Effector memory CD4-positive, alpha-beta T cell (primary cell): ENCODE measurements at regions not wholly inside any gene's neighbourhood (a gene's known extent, or its start where the extent isn't known, plus 50 kb on each side); places are given as distances from the start of the nearest gene placed in this dataset.
"Not testable (repeated sequence)": the region's sequence is repeated elsewhere in the genome, so short reads cannot be mapped to it uniquely, and the experiment has no call there.

Experiments
- DNase-seq, 3 donors: peaks; one replicate each; pipeline ENCODE4 v3.0.0-alpha.2; 2020
- H3K27ac ChIP-seq: 2 replicates; pipeline ENCODE4 v1.7.0; 2013; ENCODE audit warnings: mild to moderate bottlenecking, low read length, moderate library complexity; ENCODE audit not compliant: insufficient read depth, poor library complexity, severe bottlenecking
- H3K27me3 ChIP-seq: replicated peaks from 2 replicates; pipeline ENCODE4 v1.7.0; 2013; ENCODE audit warnings: mild to moderate bottlenecking, low read length; ENCODE audit not compliant: insufficient read depth, control insufficient read depth, poor library complexity, severe bottlenecking
- H3K36me3 ChIP-seq: 2 replicates; pipeline ENCODE4 v1.7.0; 2013; ENCODE audit warnings: mild to moderate bottlenecking, low read length, moderate library complexity; ENCODE audit not compliant: control insufficient read depth, insufficient read depth
- H3K4me1 ChIP-seq: 2 replicates; pipeline ENCODE4 v1.7.0; 2013; ENCODE audit warnings: low read length, mild to moderate bottlenecking; ENCODE audit not compliant: control insufficient read depth, insufficient read depth, poor library complexity, severe bottlenecking
- H3K4me3 ChIP-seq: 2 replicates; pipeline ENCODE4 v1.7.0; 2013; ENCODE audit warnings: low read length, low read depth, mild to moderate bottlenecking; ENCODE audit not compliant: insufficient read depth, poor library complexity, severe bottlenecking
- H3K9me3 ChIP-seq: 2 replicates; pipeline ENCODE4 v1.7.0; 2013; ENCODE audit warnings: mild to moderate bottlenecking, low read length, moderate library complexity; ENCODE audit not compliant: control insufficient read depth

DNA sequence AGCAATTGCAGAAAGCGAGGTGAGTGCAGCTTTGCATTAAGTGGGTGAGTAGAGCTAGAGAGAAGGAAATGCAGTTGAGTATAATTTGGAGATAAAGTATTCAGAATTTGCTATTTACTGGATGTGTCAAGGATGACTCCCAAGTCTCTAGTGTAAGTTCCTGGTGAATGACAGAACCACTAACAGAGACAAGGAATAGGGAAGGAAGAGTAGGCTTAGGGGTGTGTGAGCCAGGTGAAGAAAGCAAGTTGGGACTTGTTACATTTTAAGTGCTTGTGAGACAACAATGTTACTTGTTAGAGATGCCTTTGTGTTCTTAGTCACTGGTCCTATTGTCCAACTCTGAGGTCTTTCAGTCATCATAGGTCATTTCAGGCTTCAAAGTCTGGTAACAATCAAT is 70.8 kb downstream of the TBC1D26 start:
- H3K4me3 ChIP-seq, H3K4me1 ChIP-seq, DNase-seq, H3K27ac ChIP-seq, H3K27me3 ChIP-seq, H3K9me3 ChIP-seq, H3K36me3 ChIP-seq: not testable (repeated sequence)

DNA sequence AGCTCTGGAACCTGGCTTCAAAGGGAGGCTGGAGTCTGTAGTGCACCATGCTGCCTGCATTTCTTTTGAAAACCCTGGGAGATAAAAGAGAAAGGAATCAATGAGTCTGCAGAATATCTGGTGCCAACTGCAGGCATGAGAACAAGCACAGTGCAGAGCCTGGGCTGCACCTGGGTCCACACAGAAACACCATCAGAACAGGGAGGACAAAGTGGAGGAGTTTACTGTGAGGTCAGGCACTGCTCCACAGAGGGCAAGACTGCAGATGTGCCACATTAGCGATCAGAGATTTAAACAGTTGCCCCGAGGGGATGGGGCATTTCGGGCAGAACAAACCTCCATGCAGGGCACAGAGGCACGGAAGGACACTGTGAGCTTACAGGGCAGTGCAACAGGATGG is 74.7 kb downstream of the TBC1D26 start:
- H3K9me3 ChIP-seq, H3K27ac ChIP-seq: not testable (repeated sequence)

DNA sequence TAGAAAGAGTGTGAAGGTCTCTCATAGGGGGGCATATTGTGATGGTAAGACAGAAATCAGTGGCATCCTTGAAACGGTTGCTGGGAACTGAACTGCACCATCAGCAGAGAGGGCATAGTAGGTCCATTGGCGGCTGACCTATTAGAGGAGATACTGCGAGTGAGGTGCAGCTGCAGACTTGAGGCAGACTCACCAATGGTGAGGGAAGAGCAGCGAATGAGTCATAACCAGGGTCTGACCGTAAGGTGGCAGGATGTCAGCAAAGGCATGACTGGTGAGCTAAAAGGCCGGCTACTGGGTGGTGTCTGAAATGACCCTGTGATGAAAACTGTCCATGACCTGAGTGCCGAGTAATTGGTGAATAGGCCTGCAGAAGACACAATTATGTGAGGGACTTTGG is 81.3 kb downstream of the TBC1D26 start:
- not testable (repeated sequence) for H3K4me1 ChIP-seq, DNase-seq, H3K9me3 ChIP-seq, H3K27ac ChIP-seq, H3K4me3 ChIP-seq, H3K36me3 ChIP-seq, H3K27me3 ChIP-seq

More for the DNA sequence above, 74.7 kb downstream of the TBC1D26 start:
- not testable (repeated sequence) for H3K27me3 ChIP-seq, H3K4me3 ChIP-seq, DNase-seq, H3K36me3 ChIP-seq, H3K4me1 ChIP-seq

GRCh38 chr17:15814003-15814402 is 81.9 kb downstream of the TBC1D26 start:
- not testable (repeated sequence) for H3K27me3 ChIP-seq, H3K9me3 ChIP-seq, H3K27ac ChIP-seq, H3K4me1 ChIP-seq, DNase-seq, H3K36me3 ChIP-seq, H3K4me3 ChIP-seq

GRCh38 chr17:15817861-15818260 is 85.8 kb downstream of the TBC1D26 start:
- H3K9me3 ChIP-seq, H3K27ac ChIP-seq, H3K4me3 ChIP-seq, H3K36me3 ChIP-seq, H3K27me3 ChIP-seq, DNase-seq, H3K4me1 ChIP-seq: not testable (repeated sequence)

DNA sequence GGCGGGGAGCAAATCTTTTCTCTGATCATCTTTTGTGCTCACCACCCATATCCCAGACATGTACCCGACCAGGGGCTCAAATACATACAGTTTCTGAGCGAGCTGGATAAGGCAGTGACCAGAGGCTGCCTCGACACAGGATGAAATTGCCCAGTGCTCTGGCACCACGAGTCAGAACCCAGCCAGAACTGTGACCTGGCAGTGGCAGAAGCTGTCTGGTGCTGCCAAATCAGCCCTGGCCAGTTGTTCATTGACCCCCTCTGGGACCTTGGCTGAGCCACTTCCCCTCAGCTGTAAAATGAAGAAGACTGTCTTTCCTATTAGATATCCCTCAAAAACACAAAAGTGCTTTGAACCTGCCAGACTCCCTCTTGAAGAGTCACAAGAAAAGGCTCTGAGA is 90.2 kb downstream of the TBC1D26 start:
- DNase-seq, H3K27ac ChIP-seq, H3K9me3 ChIP-seq, H3K4me1 ChIP-seq, H3K27me3 ChIP-seq, H3K4me3 ChIP-seq, H3K36me3 ChIP-seq: not testable (repeated sequence)

DNA sequence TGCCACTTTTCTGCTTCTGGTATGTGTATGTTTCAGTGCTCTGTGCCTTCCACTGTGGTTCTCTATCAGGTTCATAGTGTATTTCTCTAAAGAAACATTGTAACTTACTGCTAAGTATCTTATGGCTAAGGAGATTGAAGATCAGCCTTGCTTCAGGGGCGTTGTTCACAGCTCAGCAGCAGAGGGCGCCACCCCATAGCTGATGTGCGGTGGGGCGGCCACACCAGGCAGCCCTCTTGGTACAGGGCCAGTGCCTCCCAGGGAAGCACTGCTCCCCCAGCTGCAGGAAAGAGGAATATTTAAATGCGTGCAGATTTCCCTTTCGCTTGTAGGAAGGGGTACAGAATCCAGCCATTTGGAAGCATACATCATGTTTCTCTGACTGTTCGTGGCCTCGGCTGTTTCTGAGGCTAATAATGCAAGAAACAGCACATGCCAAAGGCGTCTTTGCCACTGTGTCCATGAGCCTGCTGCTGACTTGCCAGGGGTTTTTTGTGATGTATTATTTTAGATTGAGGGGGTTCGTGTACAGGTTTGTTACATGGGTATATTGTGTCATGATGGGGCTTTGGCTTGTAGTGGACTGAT is 96.7 kb downstream of the TBC1D26 start:
- not testable (repeated sequence) for H3K27me3 ChIP-seq, H3K9me3 ChIP-seq, H3K4me3 ChIP-seq, H3K27ac ChIP-seq, H3K4me1 ChIP-seq, H3K36me3 ChIP-seq
- peak; percentile 9 to 40 (median 23) for DNase-seq

DNA sequence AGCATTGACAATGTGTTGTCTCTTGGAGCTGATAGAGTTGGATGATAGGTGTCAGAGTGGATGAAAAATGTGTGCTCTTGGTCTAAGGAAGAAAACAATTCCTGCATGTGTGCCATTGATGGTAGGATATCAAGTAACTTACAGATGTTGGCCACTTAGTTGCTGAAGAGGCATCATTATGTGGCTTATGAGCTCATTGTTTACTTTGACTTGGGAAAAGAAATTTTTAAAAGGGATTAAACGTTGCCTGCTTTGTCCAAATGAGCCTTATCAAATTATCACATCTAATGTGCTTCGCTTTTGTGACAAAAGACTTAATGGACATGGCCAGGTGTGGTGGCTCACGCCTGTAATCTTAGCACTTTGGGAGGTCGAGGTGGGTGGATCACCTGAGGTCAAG is 98.1 kb downstream of the TBC1D26 start:
- H3K36me3 ChIP-seq, H3K27me3 ChIP-seq, H3K9me3 ChIP-seq, H3K4me1 ChIP-seq, H3K27ac ChIP-seq, DNase-seq, H3K4me3 ChIP-seq: not testable (repeated sequence)

DNA sequence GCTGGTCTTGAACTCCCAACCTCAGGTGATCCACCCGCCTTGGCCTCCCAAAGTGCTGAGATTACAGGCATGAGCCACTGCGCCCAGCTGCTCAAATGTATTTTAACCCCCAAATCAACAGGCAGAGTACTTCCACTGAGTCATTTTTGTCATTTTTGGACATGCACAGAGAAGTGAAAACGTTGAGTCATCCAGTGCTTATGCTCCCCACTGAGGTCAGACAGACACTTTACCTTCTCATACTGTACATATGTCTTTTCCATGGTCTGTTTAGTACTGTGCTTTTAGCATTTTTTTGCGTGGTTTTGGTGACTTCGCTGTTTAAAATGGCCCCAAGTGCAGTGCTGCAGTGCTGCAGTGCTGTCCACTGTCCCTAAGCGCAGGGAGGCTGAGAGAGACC is 99.1 kb downstream of the TBC1D26 start:
- not testable (repeated sequence) for H3K4me1 ChIP-seq, H3K4me3 ChIP-seq, DNase-seq, H3K9me3 ChIP-seq, H3K36me3 ChIP-seq, H3K27me3 ChIP-seq, H3K27ac ChIP-seq

DNA sequence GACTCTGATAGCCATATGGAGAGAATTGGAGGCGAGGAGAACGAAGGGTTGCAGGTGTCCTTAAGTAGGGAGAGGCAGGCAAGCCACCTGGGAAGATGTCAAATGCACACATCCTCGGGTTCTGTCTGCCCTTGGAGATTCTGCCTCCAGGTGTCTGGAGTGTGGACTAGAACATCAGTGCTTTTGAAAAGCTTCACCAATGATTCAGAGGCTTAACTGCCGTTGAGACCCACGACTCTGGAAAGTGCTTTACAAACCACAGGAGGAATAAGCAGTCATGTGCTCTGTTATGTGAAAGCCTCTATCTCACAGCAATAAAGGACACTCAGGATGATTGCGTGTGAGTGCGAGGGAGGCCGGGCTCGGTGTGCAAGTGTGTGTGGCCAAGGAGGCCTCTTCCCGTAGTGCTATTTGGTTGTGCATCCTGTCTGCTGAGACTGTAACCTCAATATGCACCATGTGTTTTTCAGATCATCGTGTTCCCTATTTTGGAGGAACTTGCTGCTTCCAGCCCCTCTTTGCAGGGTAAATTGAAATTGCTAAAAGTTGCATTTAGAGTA is 100.9 kb downstream of the TBC1D26 start:
- H3K36me3 ChIP-seq, DNase-seq, H3K27me3 ChIP-seq, H3K4me3 ChIP-seq, H3K27ac ChIP-seq, H3K9me3 ChIP-seq, H3K4me1 ChIP-seq: not testable (repeated sequence)
